A673 (cell line): ENCODE measurements at regions not wholly inside any gene's neighbourhood (a gene's known extent, or its start where the extent isn't known, plus 50 kb on each side); places are given as distances from the start of the nearest gene placed in this dataset.
"Not testable (repeated sequence)": the region's sequence is repeated elsewhere in the genome, so short reads cannot be mapped to it uniquely, and the experiment has no call there.

Source experiments
- BruUV-seq: library from RNA; stranded (reverse); fragments of 400-500 nt; replicated peaks from 2 replicates; lab custom pipeline; 2021; lab: Mats Ljungman, UMichigan
- CTCF ChIA-PET: fragments of 300-600 bp; sonication (Branson Sonifier 250); formaldehyde crosslinking; loops from one replicate; lab custom pipeline; 2022; ENCODE audit warnings: antibody characterized with exemption; lab: Charles Lee
- POLR2A ChIA-PET: fragments of 300-600 bp; sonication (Branson Sonifier 250); formaldehyde crosslinking; loops from one replicate; lab custom pipeline; 2022; ENCODE audit warnings: antibody characterized with exemption; ENCODE audit not compliant: low non-redundant PET; lab: Charles Lee
- DNase-seq: peaks from one replicate; pipeline ENCODE4 v3.0.0-alpha.2; 2015; ENCODE audit warnings: low spot score
- H3K27ac ChIP-seq: fragments of 200-600 bp; sonication (generic); 2 replicates; pipeline ENCODE4 v1.5.1; 2016; ENCODE audit warnings: mixed run types, low read depth, mild to moderate bottlenecking, mixed read lengths, antibody characterized with exemption, low read length; ENCODE audit not compliant: poor library complexity, severe bottlenecking
- H3K27me3 ChIP-seq: fragments of 200-600 bp; sonication (generic); replicated peaks from 2 replicates; pipeline ENCODE4 v1.6.1; 2017; ENCODE audit warnings: mixed run types, low read depth, mild to moderate bottlenecking, mixed read lengths, antibody characterized with exemption, low read length; ENCODE audit not compliant: insufficient read depth, poor library complexity
- H3K36me3 ChIP-seq: fragments of 200-600 bp; sonication (generic); 2 replicates; pipeline ENCODE4 v1.6.1; 2016; ENCODE audit warnings: mixed run types, mild to moderate bottlenecking, mixed read lengths, antibody characterized with exemption, low read length; ENCODE audit not compliant: insufficient read depth, poor library complexity, severe bottlenecking
- H3K4me1 ChIP-seq: fragments of 200-600 bp; sonication (generic); 2 replicates; pipeline ENCODE4 v1.6.1; 2017; ENCODE audit warnings: mixed run types, mild to moderate bottlenecking, mixed read lengths, antibody characterized with exemption, low read length; ENCODE audit not compliant: insufficient read depth, poor library complexity, severe bottlenecking
- H3K4me3 ChIP-seq: fragments of 200-600 bp; sonication (generic); 2 replicates; pipeline ENCODE4 v1.5.1; 2016; ENCODE audit warnings: low read depth, mixed run types, mild to moderate bottlenecking, mixed read lengths, low read length; ENCODE audit not compliant: poor library complexity, severe bottlenecking
- H3K9me3 ChIP-seq: fragments of 200-600 bp; sonication (generic); 2 replicates; pipeline ENCODE4 v1.6.1; 2016; ENCODE audit warnings: mixed run types, low read depth, mild to moderate bottlenecking, mixed read lengths, antibody characterized with exemption, low read length; ENCODE audit not compliant: poor library complexity, severe bottlenecking
- CTCF ChIP-seq: fragments of 300-800, 200-600 bp; sonication (generic); conservative IDR thresholded peaks from 2 replicates; pipeline ENCODE4 v1.5.1; 2017; ENCODE audit warnings: low read depth, mild to moderate bottlenecking, antibody characterized with exemption, low read length, moderate library complexity, mixed read lengths
- EZH2 ChIP-seq: fragments of 200-600 bp; sonication (generic); IDR thresholded peaks from 2 replicates; pipeline ENCODE4 v1.6.1; 2017; ENCODE audit warnings: borderline replicate concordance, low read depth, mild to moderate bottlenecking, mixed read lengths, antibody characterized with exemption, low read length; ENCODE audit not compliant: poor library complexity, severe bottlenecking
- intact Hi-C: fragments of 100-400 bp; cut with micrococcal nuclease; formaldehyde crosslinking; loops from one replicate; pipeline ENCODE4 v1.10.0; 2022; ENCODE audit not compliant: unreplicated experiment

- H3K4me1 ChIP-seq: no peaks in the 10 kb centered on the region
- H3K9me3 ChIP-seq: no peaks in the 10 kb centered on the region
- CTCF ChIA-PET: no interaction called here
- H3K36me3 ChIP-seq: no peaks in the 10 kb centered on the region
- H3K4me3 ChIP-seq: no peak overlapping the region
- TF ChIP-seq EZH2 (no peak), CTCF (no peak)
- no TSS peak for BruUV-seq
- no peak overlapping the region for H3K27ac ChIP-seq
- POLR2A ChIA-PET: no interaction called here
- DNase-seq: no peak
- H3K27me3 ChIP-seq: no peaks in the 10 kb centered on the region
- intact Hi-C loops: no loop called here
Measured at GRCh38 chr4:26053761-26054160, 139.7 kb downstream of the SMIM20 start.

GRCh38 chr4:26055855-26056254 lies 141.8 kb downstream of the SMIM20 start:
- intact Hi-C loops: no loop called here
- TF ChIP-seq CTCF (no peak), EZH2 (no peak)
- DNase-seq: no peak
- Histone ChIP-seq H3K4me3 (no peak overlapping the region), H3K27ac (no peak overlapping the region), H3K9me3 (no peaks in the 10 kb centered on the region), H3K36me3 (no peaks in the 10 kb centered on the region), H3K27me3 (no peaks in the 10 kb centered on the region), H3K4me1 (no peaks in the 10 kb centered on the region)
- CTCF ChIA-PET: interaction anchor here (1.3 kb wide), 1 partner anchor 269 kb away, joined by 3 read pairs; no protein-coding TSS in a partner anchor
- BruUV-seq: no TSS peak
- POLR2A ChIA-PET: interaction anchor here (0.5 kb wide), 1 partner anchor 1080 kb away, joined by 3 read pairs; no protein-coding TSS in a partner anchor

DNA sequence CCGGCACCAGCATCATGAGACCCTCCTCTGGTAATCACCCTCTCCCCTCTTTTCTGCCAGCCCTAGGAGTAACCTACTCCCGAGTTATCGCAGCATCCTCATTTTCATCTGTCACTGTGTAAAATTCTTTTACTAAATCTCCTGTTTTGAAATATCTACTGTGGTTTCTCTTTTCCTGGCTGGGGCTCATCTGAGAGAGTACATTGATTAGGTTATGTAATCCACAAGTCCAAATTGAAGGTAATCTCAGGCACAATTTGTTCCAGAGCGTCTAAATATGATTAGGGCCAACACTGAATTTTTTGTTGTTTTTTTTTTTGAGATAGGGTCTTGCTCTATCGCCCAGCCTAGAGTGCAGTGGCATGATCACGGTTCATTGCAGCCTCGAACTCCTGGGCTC lies 142.4 kb downstream of the SMIM20 start:
- intact Hi-C loops: no loop called here
- POLR2A ChIA-PET: interaction anchor here (0.5 kb wide), 1 partner anchor 1080 kb away, joined by 3 read pairs; no protein-coding TSS in a partner anchor
- no peak for TF ChIP-seq EZH2
- no peak for TF ChIP-seq CTCF
- no peak overlapping the region for H3K27ac ChIP-seq
- CTCF ChIA-PET: interaction anchor here (1.3 kb wide), 1 partner anchor 269 kb away, joined by 3 read pairs; no protein-coding TSS in a partner anchor
- DNase-seq: no peak
- H3K4me3 ChIP-seq: no peak overlapping the region
- H3K4me1 ChIP-seq: no peaks in the 10 kb centered on the region
- no peaks in the 10 kb centered on the region for H3K9me3 ChIP-seq
- H3K27me3 ChIP-seq: no peaks in the 10 kb centered on the region
- no peaks in the 10 kb centered on the region for H3K36me3 ChIP-seq
- no TSS peak for BruUV-seq

DNA sequence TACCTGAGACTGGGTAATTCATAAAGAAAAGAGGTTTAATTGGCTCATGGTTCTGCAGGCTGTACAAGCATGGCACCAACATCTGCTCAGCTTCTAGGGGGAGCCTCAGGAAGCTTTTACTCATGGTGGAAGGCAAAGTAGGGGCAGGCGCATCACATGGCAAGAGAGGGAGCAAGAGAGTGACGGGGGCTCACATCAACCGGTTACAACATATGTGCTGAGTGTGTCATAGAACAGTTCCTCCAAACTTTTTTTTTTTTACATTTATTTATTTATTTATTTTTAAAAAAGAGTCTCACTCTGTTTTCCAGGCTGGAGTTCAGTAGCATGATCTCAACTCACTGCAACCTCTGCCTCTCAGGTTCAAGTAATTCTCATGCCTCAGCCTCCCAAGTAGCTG lies 143.8 kb downstream of the SMIM20 start:
- POLR2A ChIA-PET, intact Hi-C loops, CTCF ChIA-PET, H3K36me3 ChIP-seq, BruUV-seq, H3K27ac ChIP-seq, H3K9me3 ChIP-seq, H3K4me1 ChIP-seq, H3K27me3 ChIP-seq, DNase-seq, H3K4me3 ChIP-seq: not testable (repeated sequence)
